Caco-2 (cell line): ENCODE measurements at regions not wholly inside any gene's neighbourhood (a gene's known extent, or its start where the extent isn't known, plus 50 kb on each side); places are given as distances from the start of the nearest gene placed in this dataset.
A peak's percentile ranks its signal among the peaks of the same experiment; 100 is the strongest.

Source experiments
- BruUV-seq: library from RNA; stranded (reverse); fragments of 400-500 nt; replicated peaks from 2 replicates; lab custom pipeline; 2021; lab: Mats Ljungman, UMichigan
- CTCF ChIA-PET: fragments of 300-600 bp; sonication (Branson Sonifier 250); formaldehyde crosslinking; loops from one replicate; lab custom pipeline; 2022; ENCODE audit warnings: antibody characterized with exemption; lab: Charles Lee
- POLR2A ChIA-PET: fragments of 300-600 bp; sonication (Branson Sonifier 250); formaldehyde crosslinking; loops from one replicate; lab custom pipeline; 2022; ENCODE audit warnings: antibody characterized with exemption; lab: Charles Lee
- DNase-seq, 2 experiments: peaks; one replicate each; pipeline versions ENCODE4 v3.0.0 to v3.0.0-alpha.2; 2020 to 2022
- H3K27me3 ChIP-seq: replicated peaks from 2 replicates; pipeline ENCODE4 v1.6.0; 2011; ENCODE audit warnings: low read length; ENCODE audit not compliant: control insufficient read depth, insufficient read depth
- H3K36me3 ChIP-seq: 2 replicates; pipeline ENCODE4 v1.5.1; 2011; ENCODE audit warnings: low read length; ENCODE audit not compliant: control insufficient read depth, insufficient read depth
- H3K4me1 ChIP-seq: fragments of 250-450 bp; sonication (Bioruptor Pico); 2 replicates; pipeline ENCODE4 v1.5.1; 2020; ENCODE audit warnings: mild to moderate bottlenecking
- H3K4me3 ChIP-seq: 2 replicates; pipeline ENCODE4 v1.5.1; 2011; ENCODE audit warnings: low read depth, mild to moderate bottlenecking, control low read depth, low read length
- H3K9me3 ChIP-seq: fragments of 250-450 bp; sonication (Bioruptor Pico); 2 replicates; pipeline ENCODE4 v1.5.1; 2020; ENCODE audit warnings: mild to moderate bottlenecking, moderate library complexity
- H3K27ac Mint-ChIP-seq: one replicate; pipeline ENCODE4 v1.8.0; 2022; ENCODE audit warnings: mixed read lengths; ENCODE audit not compliant: unreplicated experiment
- H3K27me3 Mint-ChIP-seq: one replicate; pipeline ENCODE4 v1.8.0; 2022; ENCODE audit warnings: mixed read lengths; ENCODE audit not compliant: insufficient read depth, unreplicated experiment
- H3K36me3 Mint-ChIP-seq: one replicate; pipeline ENCODE4 v1.8.0; 2022; ENCODE audit warnings: mild to moderate bottlenecking, mixed read lengths; ENCODE audit not compliant: insufficient read depth, unreplicated experiment
- H3K4me1 Mint-ChIP-seq: one replicate; pipeline ENCODE4 v1.8.0; 2022; ENCODE audit warnings: low read depth, mixed read lengths; ENCODE audit not compliant: unreplicated experiment
- H3K4me3 Mint-ChIP-seq: one replicate; pipeline ENCODE4 v1.8.0; 2022; ENCODE audit warnings: mild to moderate bottlenecking, moderate library complexity, mixed read lengths; ENCODE audit not compliant: unreplicated experiment
- H3K9me3 Mint-ChIP-seq: one replicate; pipeline ENCODE4 v1.8.0; 2022; ENCODE audit warnings: mixed read lengths; ENCODE audit not compliant: unreplicated experiment
- CTCF ChIP-seq, 2 experiments: fragments of 200-600 bp in 1 of 2; IDR thresholded peaks; 1 replicate in 1 of 2; 2 replicates in 1 of 2; pipeline versions ENCODE4 v1.5.1 to v1.8.0; 2011 to 2022; ENCODE audit warnings: antibody characterized with exemption in 1 of 2, control low read depth in 1 of 2, inconsistent platforms in 1 of 2, low read depth in 1 of 2, low read length in 1 of 2, mild to moderate bottlenecking in 1 of 2, moderate library complexity in 1 of 2; ENCODE audit not compliant: insufficient read depth in 1 of 2, severe bottlenecking in 1 of 2, unreplicated experiment in 1 of 2
- intact Hi-C: fragments of 100-400 bp; cut with micrococcal nuclease; formaldehyde crosslinking; loops from one replicate; pipeline ENCODE4 v1.10.0; 2022; ENCODE audit not compliant: unreplicated experiment

GRCh38 chr3:166223120-166223519 is 385.9 kb upstream of the BCHE start:
- POLR2A ChIA-PET: no interaction called here
- H3K36me3 Mint-ChIP-seq: no peaks in the 10 kb centered on the region
- no peak overlapping the region for H3K27ac Mint-ChIP-seq
- intact Hi-C loops: no loop called here
- Histone ChIP-seq H3K4me3 (no peak overlapping the region), H3K9me3 (no peaks in the 10 kb centered on the region), H3K36me3 (no peaks in the 10 kb centered on the region), H3K4me1 (no peaks in the 10 kb centered on the region), H3K27me3 (no peaks in the 10 kb centered on the region)
- CTCF ChIA-PET: no interaction called here
- no peak overlapping the region for H3K4me3 Mint-ChIP-seq
- H3K9me3 Mint-ChIP-seq: no peaks in the 10 kb centered on the region
- H3K27me3 Mint-ChIP-seq: no peaks in the 10 kb centered on the region
- no TSS peak for BruUV-seq
- no peak for TF ChIP-seq CTCF (IDR thresholded peaks at IDR 0.05; ENCODE audit: insufficient read depth in 1 of 2, low read depth in 1 of 2, low read length in 1 of 2, severe bottlenecking in 1 of 2, unreplicated experiment in 1 of 2)
- peaks cover 7% of the 10 kb centered on the region for H3K4me1 Mint-ChIP-seq
- peak; percentile 1 to 22 for DNase-seq

GRCh38 chr3:166211451-166211850 is 374.2 kb upstream of the BCHE start:
- no peak overlapping the region for H3K4me3 ChIP-seq
- no peaks in the 10 kb centered on the region for H3K36me3 ChIP-seq
- Mint-ChIP-seq H3K36me3 (no peaks in the 10 kb centered on the region), H3K27ac (no peak overlapping the region), H3K4me1 (no peaks in the 10 kb centered on the region), H3K9me3 (no peaks in the 10 kb centered on the region), H3K27me3 (no peaks in the 10 kb centered on the region), H3K4me3 (no peak overlapping the region)
- no peaks in the 10 kb centered on the region for H3K4me1 ChIP-seq
- no peak for TF ChIP-seq CTCF (IDR thresholded peaks at IDR 0.05; ENCODE audit: insufficient read depth in 1 of 2, low read depth in 1 of 2, low read length in 1 of 2, severe bottlenecking in 1 of 2, unreplicated experiment in 1 of 2)
- H3K9me3 ChIP-seq: no peaks in the 10 kb centered on the region
- no peak for DNase-seq
- POLR2A ChIA-PET: no interaction called here
- CTCF ChIA-PET: no interaction called here
- intact Hi-C loops: no loop called here
- H3K27me3 ChIP-seq: no peaks in the 10 kb centered on the region
- BruUV-seq: no TSS peak

GRCh38 chr3:166209701-166210100 is 372.5 kb upstream of the BCHE start:
- Histone ChIP-seq H3K4me3 (no peak overlapping the region), H3K9me3 (no peaks in the 10 kb centered on the region), H3K27me3 (no peaks in the 10 kb centered on the region), H3K4me1 (peaks cover 7% of the 10 kb centered on the region; the same call in 1 of the 2 replicates), H3K36me3 (no peaks in the 10 kb centered on the region)
- DNase-seq: no peak
- ChIA-PET POLR2A (no interaction called here), CTCF (no interaction called here)
- Mint-ChIP-seq H3K27ac (no peak overlapping the region), H3K4me1 (no peaks in the 10 kb centered on the region), H3K27me3 (no peaks in the 10 kb centered on the region), H3K4me3 (no peak overlapping the region), H3K36me3 (no peaks in the 10 kb centered on the region), H3K9me3 (no peaks in the 10 kb centered on the region)
- no peak for TF ChIP-seq CTCF (IDR thresholded peaks at IDR 0.05; ENCODE audit: insufficient read depth in 1 of 2, low read depth in 1 of 2, low read length in 1 of 2, severe bottlenecking in 1 of 2, unreplicated experiment in 1 of 2)
- intact Hi-C loops: no loop called here
- no TSS peak for BruUV-seq
